ENCODE measurements at regions not wholly inside any gene's neighbourhood (a gene's known extent, or its start where the extent isn't known, plus 50 kb on each side); places are given as distances from the start of the nearest gene placed in this dataset.
"Not testable (repeated sequence)": the region's sequence is repeated elsewhere in the genome, so short reads cannot be mapped to it uniquely, and the experiment has no call there.

DNA sequence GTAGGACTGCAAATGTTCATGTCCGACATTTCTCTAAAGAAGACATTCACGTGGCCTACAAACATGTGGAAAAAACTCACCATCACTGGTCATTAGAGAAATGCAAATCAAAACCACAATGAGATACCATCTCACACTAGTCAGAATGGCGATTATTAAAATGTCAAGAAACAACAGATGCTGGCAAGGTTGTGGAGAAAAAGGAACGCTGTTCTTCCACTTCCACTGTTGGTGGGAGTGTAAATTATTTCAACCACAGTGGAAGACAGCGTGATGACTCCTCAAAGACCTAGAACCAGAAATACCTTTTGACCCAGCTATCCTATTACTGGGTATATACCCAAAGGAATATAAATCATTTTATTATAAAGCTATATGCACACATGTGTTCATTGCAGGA, 253.9 kb upstream of the UBASH3B start:
- DNase-seq (ENCODE audit: low spot score) = not testable (repeated sequence)

DNA sequence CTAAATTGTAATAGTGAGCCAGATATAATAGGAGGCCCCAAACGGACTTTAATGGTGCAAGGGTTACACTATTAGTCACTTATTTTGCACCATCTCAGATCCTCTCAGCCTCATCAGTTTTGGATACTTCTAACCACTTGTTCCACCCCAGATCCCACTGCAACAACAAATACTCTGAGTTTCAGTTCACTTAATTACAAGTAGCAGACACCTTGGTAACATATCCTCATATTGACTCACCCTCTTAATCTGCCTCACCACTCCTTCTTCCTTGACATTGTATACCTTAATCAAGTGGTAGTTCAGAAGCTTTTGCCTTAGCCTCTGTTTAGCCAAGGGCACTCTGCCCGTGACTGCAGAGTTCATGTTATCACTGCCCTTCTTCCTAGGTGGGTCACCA, 256.1 kb upstream of the UBASH3B start:
- no peak for DNase-seq (ENCODE audit: low spot score)

DNA sequence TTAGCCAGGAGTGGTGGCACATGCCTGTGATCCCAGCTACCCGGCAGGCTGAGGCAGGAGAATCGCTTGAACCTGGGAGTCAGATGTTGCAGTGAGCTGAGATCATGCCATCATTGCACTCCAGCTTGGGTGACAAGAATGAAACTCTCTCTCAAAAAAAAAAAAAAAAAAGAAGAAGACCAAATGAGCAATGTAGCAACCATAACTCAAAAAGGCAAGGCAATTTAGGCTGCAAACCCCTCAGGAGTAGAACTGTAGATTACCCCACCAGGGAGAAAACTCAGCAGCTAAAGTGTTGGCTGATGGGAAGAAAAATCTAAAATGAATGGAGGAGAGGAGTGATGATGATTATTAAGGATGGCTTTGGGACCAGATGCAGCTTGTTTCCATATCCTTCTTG, 256.7 kb upstream of the UBASH3B start:
- DNase-seq (ENCODE audit: low spot score) = no peak

DNA sequence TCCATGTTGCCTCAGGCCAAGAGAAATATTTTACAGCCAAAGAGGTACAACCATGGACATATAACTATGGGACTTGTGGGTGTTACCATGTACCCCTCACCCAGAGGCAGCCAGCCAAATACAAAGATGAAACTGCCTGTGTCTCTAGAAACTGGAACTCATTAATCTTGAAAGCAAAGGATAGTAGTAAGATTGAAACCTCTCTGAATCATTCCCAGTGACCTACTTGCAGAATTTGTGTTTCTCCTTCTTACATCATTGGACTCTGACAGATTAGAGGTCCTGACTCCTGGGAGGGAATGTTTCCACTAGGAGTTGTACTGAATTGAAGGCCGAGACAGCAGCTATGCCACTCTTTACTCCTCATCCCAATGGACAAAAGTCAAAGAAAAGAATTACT, 257.4 kb upstream of the UBASH3B start:
- DNase-seq (ENCODE audit: low spot score) = no peak

DNA sequence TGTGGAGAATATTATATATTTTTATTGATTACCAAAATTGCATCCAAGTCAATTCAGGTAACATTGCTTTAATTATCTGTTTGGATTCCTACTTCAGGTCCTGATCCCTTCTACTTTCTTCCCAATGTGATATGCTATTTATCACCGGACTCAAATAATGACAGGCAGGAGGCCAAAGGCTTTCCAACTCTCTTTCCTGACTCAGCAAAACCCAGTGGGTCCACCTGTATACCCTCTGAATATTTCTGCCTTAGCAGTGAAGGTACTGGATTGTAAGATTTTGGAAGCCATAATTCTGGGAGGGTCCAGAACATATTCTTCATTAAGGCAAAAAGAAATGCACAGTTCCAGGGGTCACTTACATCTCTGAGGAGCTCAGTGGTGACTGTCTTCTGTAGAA, 260.2 kb upstream of the UBASH3B start:
- DNase-seq (ENCODE audit: low spot score) = no peak

DNA sequence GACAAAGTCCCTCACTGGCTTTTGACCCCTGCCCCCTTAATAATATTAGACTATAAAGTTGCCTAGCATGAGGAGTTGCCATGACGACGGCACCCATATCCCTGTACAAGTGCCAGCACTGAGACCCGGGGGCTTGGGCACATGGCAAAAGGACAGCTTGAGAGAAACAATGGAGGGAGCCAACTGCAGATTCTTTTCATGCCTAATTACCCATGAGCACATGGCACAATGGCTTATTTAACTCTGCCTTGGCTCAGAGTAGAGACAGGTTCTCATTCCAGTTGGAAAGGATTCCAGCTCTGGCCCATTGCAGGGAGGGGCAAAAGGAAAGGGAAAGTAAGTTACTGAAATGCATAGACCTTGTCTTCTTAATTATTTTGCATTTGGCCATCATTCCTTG, 261.2 kb upstream of the UBASH3B start:
- DNase-seq (ENCODE audit: low spot score) = no peak

DNA sequence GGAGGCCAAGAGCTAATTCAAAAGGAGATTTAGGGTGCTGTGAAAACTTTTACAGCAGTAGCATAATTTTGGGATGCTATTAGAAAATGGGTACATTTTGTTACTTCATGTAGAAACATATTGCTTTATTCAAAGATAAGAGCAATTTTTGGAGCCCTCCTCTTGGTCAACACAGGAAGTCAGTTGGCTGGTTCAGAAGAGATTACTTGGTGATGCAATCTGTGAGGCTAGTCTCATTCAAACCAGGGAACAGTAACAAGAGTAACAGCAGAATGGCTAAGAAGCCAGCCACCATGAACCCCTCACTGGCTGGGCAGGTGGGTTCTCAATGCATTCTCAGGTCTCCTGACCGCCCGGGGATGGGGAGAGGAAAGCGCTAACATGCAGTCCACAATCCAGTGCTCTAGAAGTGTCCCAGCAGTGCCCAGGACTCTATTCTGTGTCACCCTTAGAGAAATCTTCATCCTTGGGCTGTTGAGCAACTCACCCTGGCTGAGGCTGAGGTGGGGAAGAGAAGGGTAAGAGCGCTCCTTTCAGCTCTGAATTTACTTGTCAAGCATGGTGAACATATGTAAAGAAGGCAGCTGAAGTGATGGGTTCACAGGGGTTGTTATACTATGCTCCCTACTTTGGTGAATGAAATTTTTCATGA, 262.2 kb upstream of the UBASH3B start:
- DNase-seq (ENCODE audit: low spot score) = no peak

DNA sequence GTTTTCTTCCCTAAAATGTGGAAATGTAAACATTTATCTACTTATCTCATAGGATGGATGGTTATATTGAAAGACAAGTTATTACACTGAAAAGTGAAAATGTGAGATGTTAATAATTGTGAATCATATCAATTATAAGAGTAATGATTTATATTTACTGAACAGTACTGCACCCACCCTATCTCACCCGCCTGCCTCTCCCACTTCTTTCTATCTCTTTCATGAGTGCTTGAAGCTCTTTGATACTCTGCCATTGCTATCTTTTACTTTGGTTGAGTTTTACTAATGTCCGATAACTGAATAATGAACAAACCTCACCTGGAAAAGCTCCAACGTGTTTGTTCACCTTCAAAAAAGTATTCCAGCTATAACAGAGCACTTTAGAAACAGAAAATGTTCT, 263.0 kb upstream of the UBASH3B start:
- DNase-seq (ENCODE audit: low spot score) = no peak

DNA sequence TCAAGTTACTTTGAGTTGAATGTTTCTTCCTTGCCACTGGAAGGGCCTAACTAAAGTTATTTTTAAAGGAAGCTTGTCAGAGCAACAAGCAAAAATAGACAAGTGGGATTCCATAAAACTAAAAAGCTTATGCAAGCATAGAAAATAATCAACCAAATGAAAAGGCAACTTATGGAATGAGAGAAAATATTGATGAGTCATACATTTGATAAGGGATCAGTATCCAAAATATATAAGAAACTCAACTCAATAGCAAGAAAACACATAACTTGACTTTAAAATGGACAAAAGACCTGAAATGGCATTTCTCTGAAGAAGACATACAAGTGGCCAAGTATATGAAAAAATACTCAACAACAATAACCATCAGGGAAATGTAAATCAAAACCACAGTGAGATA, 264.5 kb upstream of the UBASH3B start:
- DNase-seq (ENCODE audit: low spot score) = no peak

DNA sequence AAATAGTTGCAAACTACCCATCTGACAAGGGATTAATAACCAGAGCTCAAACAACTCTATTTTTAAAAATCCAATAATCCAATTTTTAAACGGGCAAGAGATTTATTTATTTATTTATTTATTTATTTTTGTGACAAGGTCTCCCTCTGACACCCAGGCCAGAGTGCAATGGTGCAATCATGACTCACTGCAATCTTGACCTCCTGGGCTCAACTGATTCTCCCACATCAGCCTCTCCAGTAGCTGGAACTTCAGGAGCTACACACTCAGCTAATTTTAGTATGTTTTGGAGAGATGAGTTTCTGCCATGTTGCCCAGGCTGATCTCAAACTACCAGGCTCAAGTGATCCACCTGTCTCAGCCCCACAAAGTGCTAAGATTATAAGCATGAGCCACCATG, 267.2 kb upstream of the BLID start:
- no peak for DNase-seq (ENCODE audit: low spot score)

DNA sequence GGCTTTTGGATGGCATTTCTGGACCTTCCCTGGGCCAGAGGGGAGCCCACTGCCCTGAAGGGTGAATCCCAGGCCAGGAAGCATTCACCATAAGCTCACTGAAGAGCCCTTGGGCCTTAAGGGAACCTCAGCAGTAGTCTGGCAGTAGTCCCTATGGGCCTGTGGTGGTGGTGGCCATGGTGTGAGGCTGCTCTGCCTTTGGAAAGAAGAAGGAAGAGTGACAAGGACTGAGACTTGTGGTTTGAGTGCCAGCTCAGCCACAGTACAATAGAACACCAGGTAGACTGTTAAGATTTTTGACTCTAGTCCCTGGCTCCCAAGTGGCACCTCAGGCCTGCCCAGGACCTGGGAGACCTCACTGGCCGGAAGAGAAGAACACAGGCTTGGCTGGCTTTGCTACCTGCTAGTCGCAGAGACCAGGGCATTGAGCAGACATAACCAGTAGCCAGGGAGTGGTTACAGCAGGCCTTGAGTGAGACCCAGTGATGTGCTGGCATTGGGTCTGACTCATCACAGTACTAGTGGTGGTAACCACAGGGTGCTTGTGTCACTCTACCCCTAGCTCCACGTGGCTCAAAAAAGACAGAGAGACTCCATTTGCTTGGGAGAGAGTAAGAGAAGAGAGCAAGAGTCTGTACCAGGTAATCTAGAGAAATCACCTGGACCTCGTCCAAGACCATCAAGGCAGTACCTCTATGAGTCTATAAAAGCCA, 259.8 kb upstream of the BLID start:
- no peak for DNase-seq (ENCODE audit: low spot score)

DNA sequence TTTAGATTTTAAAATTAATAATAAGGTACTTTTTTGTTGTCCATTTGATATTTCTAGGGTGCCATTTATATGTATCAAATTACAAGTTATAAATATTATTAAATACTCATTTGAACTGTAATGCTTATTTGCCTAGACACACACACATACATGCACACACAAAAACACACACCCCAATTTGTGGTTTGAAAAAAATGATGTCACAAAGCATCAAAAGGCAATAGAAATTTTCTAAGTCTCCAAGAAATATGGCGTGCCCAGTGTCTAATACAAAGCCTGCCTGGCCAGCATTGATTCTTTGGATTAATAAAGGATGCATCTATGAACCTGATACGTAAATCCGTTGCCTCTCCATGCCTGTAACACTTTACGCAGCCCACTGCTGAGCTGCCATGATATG, 252.8 kb upstream of the BLID start:
- DNase-seq (ENCODE audit: low spot score) = no peak

DNA sequence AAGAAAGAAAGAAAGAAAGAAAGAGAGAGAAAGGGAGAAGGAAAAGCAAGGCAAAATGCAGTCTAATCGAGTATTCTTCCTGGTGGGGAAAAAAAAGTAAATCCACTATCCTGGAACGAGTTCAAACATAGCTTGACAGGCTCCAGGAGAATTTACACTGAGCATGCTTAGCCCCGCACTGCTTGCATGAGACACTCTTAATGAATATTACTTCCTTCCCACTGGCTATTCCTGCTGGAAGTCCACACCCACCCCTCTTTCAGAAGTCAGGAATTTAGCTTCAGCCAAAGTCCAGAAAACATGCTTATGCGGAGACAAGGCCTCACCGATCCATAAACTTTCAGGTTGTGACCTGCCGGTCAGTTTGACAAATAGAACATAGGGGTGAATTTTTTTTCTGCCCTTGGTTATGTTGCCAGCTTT, 251.8 kb upstream of the BLID start:
- no peak for DNase-seq (ENCODE audit: low spot score)

DNA sequence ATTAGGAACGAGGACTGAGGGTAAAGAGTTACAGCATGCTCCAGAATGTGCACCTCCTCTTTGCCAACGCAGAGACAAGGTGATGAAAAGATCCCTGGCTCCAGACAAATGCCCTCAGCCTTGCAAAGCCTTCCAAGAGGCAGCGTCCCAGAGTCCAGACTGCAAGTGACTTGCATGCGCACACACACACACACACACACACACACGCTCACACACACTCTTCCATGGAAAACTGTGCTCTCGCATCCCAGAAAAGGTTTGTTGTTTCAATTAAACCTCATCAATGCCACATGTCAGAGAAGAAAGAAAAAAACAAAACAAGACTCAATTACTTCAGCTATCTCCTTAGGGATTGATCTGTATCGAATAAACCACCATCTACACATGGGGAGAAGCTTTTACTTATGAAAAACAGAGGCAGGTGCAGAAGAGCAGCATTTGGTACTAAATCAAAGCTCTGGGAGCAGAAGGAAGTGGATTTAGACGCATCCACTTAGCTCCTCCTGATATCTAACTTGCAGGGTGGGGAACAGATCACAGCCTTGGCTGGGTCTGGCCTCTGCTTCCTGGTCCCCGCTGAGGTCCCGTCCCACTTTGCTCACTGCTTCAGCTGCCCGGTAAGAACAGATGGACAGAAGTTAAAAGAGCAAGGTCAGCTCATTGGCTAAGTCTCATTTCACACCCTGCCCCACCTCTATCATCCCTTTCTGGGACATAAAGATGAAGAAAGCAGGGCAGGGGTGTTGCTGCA, 249.8 kb upstream of the BLID start:
- no peak for DNase-seq (ENCODE audit: low spot score)

DNA sequence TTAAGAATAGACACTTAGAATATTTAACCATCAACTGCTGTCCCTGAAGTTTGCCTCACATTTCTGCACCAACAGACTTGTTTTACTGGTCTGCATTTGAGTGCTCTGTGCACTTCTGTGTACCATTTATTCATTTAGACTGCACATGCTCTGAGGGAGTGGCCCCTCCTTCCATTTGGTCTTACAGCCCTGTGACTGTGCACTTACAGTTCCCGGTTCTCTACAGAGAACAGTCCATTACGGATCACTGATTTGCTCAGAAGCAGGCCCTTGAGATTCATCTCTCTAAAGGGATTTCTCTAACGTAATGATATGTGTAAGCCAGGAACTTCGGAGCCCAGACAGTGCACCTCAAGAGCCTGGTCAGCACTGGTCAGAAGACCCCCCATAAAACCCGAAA, 247.3 kb upstream of the BLID start:
- DNase-seq (ENCODE audit: low spot score) = no peak

DNA sequence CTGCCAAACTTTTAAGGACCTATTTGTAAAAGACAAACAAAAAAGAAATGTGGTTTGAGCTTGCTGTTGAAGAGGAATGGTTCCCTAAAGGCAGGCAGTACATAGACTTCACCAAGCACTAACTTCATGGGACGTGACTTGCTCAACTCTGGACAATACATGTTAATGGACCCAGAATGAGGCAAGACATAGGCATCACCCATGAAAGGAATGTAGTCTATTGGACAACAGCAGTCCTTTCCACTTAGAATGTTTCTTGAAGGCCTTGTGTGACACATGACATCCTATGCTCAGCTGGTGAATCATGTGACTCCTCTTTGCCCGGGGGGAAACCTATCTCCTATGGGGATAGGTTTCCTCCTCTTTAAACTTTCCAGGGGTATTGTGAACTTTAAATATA, 246.4 kb upstream of the BLID start:
- no peak for DNase-seq (ENCODE audit: low spot score)

DNA sequence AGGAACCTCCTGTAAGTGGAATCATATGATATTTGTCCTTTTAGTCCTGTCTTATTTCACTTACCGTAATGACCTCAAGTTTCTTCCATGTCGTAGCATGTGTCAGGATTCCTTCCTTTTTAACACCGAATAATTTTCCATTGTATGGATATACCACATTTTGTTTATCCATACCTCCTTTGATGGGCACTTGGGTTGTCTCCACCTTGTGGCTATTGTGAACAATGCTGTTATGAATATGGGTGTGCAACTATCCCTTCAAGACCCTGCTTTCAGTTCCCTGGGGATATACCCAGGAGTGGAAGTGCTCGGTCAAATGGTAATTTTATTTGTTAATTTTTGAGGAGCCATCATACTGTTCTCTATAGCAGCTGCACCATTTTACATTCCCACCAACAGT, 244.9 kb upstream of the BLID start:
- no peak for DNase-seq (ENCODE audit: low spot score)

DNA sequence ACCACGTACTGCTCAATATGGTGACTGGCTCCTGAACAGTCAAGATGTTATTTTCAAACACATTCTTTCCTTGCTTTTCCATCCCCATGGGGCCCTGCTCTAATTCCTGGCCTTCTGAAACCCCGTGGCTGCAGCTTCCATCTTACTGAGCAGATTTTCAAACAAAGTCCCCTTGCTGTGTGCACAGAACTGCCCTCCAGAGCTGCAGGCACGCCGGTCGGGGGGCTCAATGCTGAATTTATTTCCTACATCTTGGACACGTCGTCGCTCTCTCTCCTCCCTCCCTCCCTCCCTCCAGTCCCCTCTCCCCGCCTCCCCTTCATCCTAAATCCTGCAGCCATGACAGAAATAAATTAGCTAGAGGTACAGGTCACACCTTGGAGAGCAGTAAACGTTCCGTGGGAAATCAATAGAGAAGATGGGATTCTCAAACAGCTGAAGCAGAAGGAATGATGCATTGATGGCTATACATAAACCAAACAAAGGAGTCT, 243.1 kb upstream of the BLID start:
- no peak for DNase-seq (ENCODE audit: low spot score)

DNA sequence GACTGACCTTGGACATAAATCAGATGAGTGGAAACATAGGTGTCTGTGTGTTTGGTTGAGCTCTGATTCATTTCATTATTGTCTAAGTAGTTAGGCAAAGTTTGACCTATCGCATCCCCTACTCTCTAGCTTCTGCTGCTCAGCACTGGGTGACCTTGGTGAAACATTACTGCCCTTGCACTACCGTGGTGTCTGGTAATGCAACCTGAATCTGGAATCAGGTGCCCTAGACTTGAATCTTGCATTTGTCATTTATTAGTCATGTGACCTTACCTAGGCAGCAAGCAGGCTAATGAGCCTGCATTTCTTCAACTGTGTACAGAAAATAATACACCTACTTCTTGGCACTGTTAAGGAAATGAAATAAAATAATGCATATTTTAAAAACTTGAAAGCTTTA, 242.3 kb upstream of the BLID start:
- DNase-seq (ENCODE audit: low spot score) = no peak

DNA sequence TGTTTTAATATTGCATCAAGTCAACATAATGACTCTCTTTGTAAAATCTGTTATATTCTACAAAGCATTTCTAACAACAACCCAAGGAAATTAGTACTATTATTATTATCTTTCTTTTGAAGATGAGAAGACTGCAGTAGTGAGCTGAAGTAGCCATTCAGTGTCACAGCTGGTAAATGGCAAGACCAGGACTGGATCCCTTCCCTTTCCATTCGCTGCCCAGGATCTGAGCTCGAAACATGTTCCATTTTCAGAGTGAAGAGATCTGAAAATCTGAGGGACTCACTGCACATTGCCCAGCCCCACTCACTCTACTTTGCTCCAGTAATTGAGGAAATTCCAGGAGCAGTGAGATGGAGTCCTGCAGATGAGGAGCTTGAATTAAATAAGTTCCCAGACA, 240.0 kb upstream of the BLID start:
- DNase-seq (ENCODE audit: low spot score) = no peak

DNA sequence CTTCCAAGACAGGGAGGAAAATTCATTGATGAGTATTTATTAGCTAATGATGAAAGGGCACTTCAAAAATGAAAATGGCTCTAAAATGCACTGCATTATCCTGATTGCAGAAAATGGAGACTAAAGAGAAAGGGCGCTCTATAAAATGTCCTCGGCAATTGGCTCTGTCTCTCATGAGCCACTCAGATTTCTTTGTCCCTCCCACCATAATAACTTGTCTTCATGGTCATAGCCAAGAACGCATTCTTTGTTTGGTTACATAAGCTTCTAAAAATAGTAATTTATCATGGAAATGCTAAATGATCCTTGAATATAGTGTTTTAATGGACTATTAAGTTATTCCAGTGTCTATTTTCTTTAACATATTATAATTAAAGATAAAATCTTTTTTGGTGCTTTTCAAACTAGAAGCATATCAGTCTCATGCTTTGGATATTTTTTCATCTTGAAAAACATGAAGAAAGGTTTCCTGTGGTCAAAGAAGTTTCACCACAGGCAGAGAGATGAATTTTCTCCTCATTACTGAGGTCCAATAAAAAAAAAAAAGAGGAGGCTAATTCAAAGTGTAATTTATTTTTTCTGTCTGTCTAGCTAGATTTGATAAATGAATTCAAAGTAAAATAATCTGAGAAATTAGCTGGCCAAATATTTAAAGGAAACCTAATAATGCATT, 238.1 kb upstream of the BLID start:
- no peak for DNase-seq (ENCODE audit: low spot score)

DNA sequence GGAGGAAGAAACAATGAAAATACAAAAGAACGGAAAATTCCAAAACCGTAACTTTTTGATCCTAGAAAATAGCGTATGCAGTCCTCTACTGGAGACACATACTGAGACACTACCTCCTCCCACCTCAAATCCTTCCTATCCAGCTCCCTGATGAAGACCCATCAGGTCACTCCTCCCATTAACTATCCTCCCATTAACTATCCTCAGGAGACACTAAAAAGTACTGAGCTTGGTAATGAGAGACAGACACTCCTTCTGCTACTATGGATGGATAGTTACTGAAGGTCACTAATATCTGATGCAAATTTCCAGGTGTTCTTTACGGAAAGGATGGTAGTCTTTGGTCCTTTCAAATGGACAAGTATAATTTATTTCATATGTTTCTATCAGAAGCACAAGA, 237.5 kb upstream of the BLID start:
- DNase-seq (ENCODE audit: low spot score) = no peak
